Progenitor cell of endocrine pancreas (in vitro differentiated cells): ENCODE measurements at regions not wholly inside any gene's neighbourhood (a gene's known extent, or its start where the extent isn't known, plus 50 kb on each side); places are given as distances from the start of the nearest gene placed in this dataset.

Experiments used
- DNase-seq: peaks from one replicate; pipeline ENCODE4 v3.0.0; 2021; ENCODE audit warnings: low spot score; ENCODE audit not compliant: unreplicated experiment
- H3K27ac Mint-ChIP-seq: 2 replicates; pipeline ENCODE4 v1.8.0; 2021; ENCODE audit warnings: mild to moderate bottlenecking, moderate library complexity, mixed read lengths
- H3K27me3 Mint-ChIP-seq: 2 replicates; pipeline ENCODE4 v1.8.0; 2021; ENCODE audit warnings: mixed read lengths
- H3K36me3 Mint-ChIP-seq: 2 replicates; pipeline ENCODE4 v1.8.0; 2022; ENCODE audit warnings: mixed read lengths; ENCODE audit not compliant: insufficient read depth
- H3K4me1 Mint-ChIP-seq: 2 replicates; pipeline ENCODE4 v1.8.0; 2021; ENCODE audit warnings: low read depth, mixed read lengths
- H3K4me3 Mint-ChIP-seq: 2 replicates; pipeline ENCODE4 v1.8.0; 2021; ENCODE audit warnings: low read depth, mild to moderate bottlenecking, moderate library complexity, mixed read lengths
- H3K9me3 Mint-ChIP-seq: 2 replicates; pipeline ENCODE4 v1.8.0; 2021; ENCODE audit warnings: low read depth, mixed read lengths
- CTCF ChIP-seq: fragments of 200-600 bp; sonication (generic); IDR thresholded peaks from one replicate; pipeline ENCODE4 v1.5.0; 2021; ENCODE audit warnings: antibody characterized with exemption, mild to moderate bottlenecking; ENCODE audit not compliant: unreplicated experiment

GRCh38 chr22:48187356-48187755 is 1424.9 kb downstream of the TBC1D22A start:
- no peak for DNase-seq
- H3K4me1 Mint-ChIP-seq = no peaks in the 10 kb centered on the region
- H3K27ac Mint-ChIP-seq = no peak overlapping the region

GRCh38 chr22:48186146-48186790 is 1423.8 kb downstream of the TBC1D22A start:
- no peaks in the 10 kb centered on the region for H3K36me3 Mint-ChIP-seq
- H3K4me1 Mint-ChIP-seq = no peaks in the 10 kb centered on the region
- no peak overlapping the region for H3K4me3 Mint-ChIP-seq
- no peak overlapping the region for H3K27ac Mint-ChIP-seq
- H3K27me3 Mint-ChIP-seq = peaks cover 19% of the 10 kb centered on the region
- peaks cover 6% of the 10 kb centered on the region for H3K9me3 Mint-ChIP-seq
- TF ChIP-seq CTCF = no peak
- DNase-seq = no peak

More at GRCh38 chr22:48187356-48187755, 1424.9 kb downstream of the TBC1D22A start:
- no peak for TF ChIP-seq CTCF
- peaks cover 13% of the 10 kb centered on the region for H3K9me3 Mint-ChIP-seq
- H3K4me3 Mint-ChIP-seq = no peak overlapping the region
- H3K27me3 Mint-ChIP-seq = peaks cover 18% of the 10 kb centered on the region
- no peaks in the 10 kb centered on the region for H3K36me3 Mint-ChIP-seq

GRCh38 chr22:48185071-48186055 is 1422.9 kb downstream of the TBC1D22A start:
- TF ChIP-seq CTCF = no peak
- Mint-ChIP-seq H3K27ac (no peak overlapping the region), H3K4me3 (no peak overlapping the region), H3K9me3 (peaks cover 4% of the 10 kb centered on the region), H3K27me3 (peaks cover 22% of the 10 kb centered on the region), H3K4me1 (no peaks in the 10 kb centered on the region), H3K36me3 (no peaks in the 10 kb centered on the region)
- DNase-seq = no peak

- no peaks in the 10 kb centered on the region for H3K4me1 Mint-ChIP-seq
- DNase-seq = no peak
- H3K4me3 Mint-ChIP-seq = no peak overlapping the region
- no peaks in the 10 kb centered on the region for H3K9me3 Mint-ChIP-seq
- H3K36me3 Mint-ChIP-seq = no peaks in the 10 kb centered on the region
- H3K27ac Mint-ChIP-seq = no peak overlapping the region
- TF ChIP-seq CTCF = no peak
- peaks cover 25% of the 10 kb centered on the region for H3K27me3 Mint-ChIP-seq
These were observed 1420.7 kb downstream of the TBC1D22A start for GRCh38 chr22:48182846-48183805.

GRCh38 chr22:48182031-48182430 is 1419.6 kb downstream of the TBC1D22A start:
- no peaks in the 10 kb centered on the region for H3K36me3 Mint-ChIP-seq
- TF ChIP-seq CTCF = no peak
- DNase-seq = no peak
- H3K4me1 Mint-ChIP-seq = no peaks in the 10 kb centered on the region
- H3K27me3 Mint-ChIP-seq = peaks cover 29% of the 10 kb centered on the region
- H3K9me3 Mint-ChIP-seq = no peaks in the 10 kb centered on the region
- H3K27ac Mint-ChIP-seq = no peak overlapping the region
- H3K4me3 Mint-ChIP-seq = no peak overlapping the region
